ENCODE measurements at regions not wholly inside any gene's neighbourhood (a gene's known extent, or its start where the extent isn't known, plus 50 kb on each side); places are given as distances from the start of the nearest gene placed in this dataset.

DNA sequence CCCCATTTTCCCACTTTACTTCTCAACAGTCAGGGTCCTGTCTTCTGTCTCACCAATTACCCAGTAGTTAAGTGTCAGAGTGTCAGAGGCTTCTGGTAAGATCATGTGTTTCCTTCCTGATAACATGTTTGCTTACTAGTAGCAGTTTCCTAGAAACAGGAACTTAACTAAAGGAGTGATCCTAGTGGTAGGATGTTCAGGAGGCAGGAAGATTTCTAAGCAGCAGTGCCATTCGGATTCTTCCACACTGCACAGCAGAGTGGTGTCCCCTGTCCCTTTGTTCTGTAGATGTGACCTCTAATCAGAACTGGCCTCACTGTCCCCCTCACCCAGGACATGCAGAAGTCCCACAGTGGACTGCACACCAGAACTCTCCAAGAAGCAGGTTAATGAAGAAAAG lies 221.8 kb upstream of the OSR1 start:
- no peak for DNase-seq

DNA sequence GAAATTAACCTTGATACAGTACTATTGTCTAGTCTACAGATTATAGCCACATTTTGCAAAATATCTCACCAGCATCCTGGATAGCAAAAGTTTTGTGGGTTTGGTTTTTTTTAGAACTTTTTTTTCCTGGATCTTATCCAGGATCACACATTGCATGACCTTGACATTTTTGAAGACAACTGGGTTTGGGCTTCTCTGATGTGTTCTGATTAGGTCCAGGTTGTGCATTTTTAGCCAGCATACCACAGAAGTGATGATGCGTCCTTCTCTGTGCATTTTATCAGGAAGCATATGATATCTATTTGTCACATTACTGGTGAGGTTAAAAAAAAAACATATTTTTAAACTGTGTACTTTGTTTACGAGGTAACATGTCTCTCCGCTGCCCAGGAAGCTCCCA lies 221.0 kb upstream of the OSR1 start:
- DNase-seq: no peak

- DNase-seq: no peak
Measured at GRCh38 chr2:19577723-19578122, 219.3 kb upstream of the OSR1 start.

- no peak for DNase-seq
Measured at GRCh38 chr2:19576411-19576810, 218.0 kb upstream of the OSR1 start.

DNA sequence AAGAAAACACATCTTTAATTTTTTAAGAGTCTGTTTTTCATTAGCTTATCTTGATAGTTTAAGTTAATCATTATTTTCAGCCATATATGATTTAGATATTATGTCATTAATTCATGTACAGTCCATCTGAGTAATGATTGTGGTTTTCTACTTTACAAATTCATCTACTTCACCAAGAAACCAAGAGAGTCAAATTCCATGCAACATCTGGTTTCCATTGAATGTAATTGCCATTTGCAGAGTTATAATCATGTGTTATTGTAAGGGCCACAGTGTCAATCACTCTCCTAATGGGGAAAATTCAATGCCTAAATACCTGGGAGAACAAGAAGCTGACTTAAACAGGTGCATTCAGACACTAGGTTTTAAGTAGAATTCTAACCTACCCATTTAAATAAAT lies 217.2 kb upstream of the OSR1 start:
- DNase-seq: no peak

DNA sequence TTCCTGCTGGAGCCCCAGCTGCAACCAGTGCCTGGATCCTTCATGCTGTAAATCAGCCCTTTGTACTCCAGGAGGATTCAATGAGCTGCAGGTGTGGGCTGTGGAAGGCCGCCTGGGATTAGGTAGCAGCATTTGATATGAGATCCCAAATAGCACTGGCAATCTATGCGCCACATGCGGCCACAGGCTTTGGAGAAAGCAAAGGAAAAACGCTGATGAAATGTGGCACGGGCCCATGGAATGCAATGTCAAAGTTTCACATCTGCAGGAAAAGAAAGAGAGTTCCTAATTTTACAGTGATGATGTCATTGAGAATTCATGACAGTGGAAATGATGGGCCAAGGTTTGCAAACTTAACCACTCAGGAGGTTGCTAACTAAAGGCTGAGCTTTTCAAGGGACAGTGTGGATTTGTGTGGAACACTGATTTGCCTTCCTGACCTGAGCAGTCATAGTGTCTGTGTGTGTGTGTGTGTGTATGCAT lies 216.4 kb upstream of the OSR1 start:
- no peak for DNase-seq

GRCh38 chr2:19573784-19574183 lies 215.4 kb upstream of the OSR1 start:
- DNase-seq: no peak

- DNase-seq: no peak
Measured at GRCh38 chr2:19571773-19572172, 213.3 kb upstream of the OSR1 start.

DNA sequence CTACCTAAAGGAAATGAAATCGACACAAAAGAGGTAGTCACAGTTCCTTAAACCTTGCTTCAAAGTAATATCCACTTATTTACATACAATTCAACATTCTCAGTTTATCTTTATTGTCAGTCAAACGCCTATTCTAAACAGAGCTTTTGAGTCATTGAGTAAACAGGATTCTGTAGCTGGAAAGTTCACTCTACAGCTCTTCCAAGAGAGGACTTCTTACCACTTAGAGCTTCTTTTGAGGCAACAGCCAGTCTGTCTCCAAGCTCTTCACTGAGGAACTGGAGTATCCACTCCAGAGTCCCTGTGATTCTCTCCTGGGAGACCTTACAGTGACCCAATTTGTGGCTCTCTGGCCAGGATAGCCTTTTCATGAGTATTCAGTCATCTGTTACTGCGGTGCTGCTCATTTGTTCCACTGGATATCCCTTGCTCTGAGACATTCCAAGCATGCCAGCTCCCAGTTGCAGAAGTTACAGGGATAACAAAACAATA lies 210.9 kb upstream of the OSR1 start:
- DNase-seq: no peak

DNA sequence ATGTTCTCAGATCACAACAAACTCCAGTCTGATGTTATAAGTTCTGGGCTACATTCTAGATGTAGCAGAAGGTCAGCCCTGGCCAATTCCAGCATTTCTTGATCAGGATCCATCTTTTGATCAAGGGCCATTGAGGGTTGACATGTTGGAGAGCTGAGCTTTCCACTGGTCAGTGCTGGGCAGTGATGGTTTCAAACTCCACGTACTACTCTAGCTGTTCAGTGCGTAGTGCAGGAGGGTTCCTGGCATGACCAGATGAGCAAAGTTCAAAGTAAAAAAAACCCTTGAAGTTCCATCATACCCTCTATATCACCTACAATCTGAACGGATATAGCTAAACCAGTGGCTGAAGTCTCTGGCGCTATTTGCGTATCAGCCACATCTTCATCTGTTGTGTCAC lies 210.4 kb upstream of the OSR1 start:
- DNase-seq: no peak

- DNase-seq: no peak
Measured at GRCh38 chr2:19560785-19561184, 202.4 kb upstream of the OSR1 start.

DNA sequence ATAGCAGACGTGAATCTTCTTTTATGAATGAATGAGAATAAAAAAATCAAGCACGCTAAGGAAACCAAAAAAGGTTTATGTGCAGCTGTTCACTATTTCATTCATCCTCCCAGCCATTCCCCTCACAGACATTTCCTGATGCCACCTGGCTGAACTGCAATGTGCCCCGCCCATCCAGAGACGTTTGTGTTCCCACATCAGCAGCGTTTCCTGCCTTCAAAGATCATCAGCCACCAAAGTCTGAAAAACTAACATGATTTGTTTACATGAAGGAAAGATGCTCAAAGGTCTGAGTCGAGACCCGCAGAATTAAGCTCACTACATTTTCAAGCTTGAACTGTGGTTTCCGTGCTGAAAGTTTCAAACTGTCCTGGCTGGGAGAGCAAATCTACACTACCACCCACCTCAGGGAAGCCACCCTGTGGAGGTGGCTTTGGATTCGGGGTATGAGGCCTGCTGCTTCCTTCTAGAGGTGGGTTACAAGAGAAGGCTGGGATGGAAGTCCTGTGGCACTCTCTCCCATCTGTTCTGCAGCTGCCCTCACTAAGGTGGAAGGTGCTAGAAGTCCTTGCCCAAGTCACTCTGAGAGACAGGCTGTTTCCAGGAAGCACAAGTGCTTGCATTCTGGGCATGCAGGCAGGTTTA lies 201.3 kb upstream of the OSR1 start:
- peak; percentile 29 for DNase-seq

DNA sequence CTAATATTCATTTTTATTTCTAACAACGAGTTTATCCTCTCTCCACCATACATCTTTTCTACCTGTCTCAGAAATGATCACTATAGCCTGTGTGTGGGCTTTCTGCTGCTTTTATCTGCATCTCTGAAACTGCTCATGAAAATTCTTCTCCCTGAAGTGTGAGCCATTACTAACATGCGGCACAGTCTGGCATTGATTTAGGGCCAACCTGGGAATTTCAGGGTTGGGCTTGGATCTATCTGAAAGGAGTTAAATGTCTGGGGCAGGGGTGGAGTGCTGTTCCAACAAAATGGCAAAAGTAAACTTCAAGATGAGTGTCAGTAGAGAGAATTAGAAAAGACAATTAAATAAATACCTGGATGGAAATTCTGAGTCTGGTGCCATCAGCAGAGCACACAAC lies 198.2 kb upstream of the OSR1 start:
- DNase-seq: no peak

DNA sequence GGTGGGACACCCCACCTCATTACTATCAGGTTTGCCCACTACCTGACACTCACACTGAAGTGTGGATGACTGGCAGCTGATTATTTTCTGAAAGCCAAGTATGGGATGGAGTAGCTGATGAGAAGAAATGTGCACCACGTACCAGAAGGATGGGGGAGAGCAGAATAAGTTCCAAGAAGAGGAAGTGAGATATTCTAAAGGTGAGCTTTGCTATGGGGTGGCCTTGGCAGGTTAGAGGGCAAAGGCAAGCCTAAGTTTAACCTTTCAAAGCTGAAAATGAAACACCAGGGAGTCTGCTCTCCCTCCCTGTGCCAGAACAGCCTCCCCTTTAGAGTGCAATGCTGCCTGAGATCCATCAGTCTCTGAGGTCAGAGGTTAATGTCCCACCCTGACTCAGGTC lies 196.1 kb upstream of the OSR1 start:
- no peak for DNase-seq

GRCh38 chr2:19552270-19552669 lies 193.8 kb upstream of the OSR1 start:
- no peak for DNase-seq

GRCh38 chr2:19550750-19551149 lies 192.3 kb upstream of the OSR1 start:
- DNase-seq: no peak

- DNase-seq: no peak
Measured at GRCh38 chr2:19549821-19550220, 191.4 kb upstream of the OSR1 start.

DNA sequence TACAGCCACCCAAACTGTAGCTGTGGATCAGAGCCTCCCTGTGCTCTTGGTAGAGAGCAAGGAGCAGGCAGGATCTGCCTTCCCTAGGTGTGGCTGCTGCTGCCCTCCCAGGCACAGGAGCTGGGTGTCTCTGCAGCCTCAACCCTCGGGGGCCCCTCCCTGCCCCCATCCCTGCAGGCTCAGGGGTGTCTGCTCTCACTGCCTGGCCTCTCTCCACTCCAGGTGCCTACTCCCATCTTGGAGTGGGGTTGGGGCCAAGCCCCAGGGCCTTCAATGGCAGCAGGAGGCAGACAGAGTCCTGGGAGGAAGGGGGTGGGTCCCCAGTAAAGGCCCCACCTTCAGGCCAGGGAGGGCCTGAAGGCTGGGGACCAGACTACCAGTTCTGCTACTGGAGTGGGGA lies 189.7 kb upstream of the OSR1 start:
- no peak for DNase-seq

DNA sequence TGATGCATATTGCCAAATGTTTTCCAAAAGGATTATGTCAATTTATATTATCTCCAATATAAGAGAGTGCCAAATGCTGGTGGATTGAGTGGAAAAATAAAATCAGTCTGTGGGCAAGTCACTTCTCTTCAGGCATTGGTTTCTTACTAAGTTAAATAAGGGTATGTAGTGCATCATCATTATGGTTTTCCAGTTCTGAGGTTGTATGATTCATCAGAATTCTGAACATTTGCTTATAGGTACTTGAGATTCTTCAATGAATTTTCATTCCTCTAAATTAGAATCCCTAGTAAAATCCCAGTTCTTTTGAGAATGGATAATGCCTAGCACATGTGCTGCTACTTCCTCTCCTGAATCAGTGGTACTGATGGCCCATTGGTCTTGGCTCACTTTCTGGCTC lies 188.9 kb upstream of the OSR1 start:
- DNase-seq: no peak

DNA sequence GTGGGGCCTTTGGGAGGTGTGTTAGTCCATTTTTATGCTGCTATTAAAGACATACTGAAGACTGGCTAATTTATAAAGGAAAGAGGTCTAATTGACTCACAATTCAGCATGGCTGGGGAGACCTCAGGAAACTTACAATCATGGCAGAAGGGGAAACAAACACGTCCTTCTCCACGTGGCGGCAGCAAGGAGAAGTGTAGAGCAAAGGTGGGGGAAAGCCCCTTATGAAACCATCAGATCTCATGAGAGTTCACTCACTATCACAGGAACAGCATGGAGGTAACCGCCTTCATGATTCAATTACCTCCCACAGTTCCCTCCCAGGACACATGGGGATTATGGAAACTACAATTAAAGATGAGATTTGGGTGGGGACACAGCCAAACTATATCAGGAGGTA lies 187.1 kb upstream of the OSR1 start:
- no peak for DNase-seq

DNA sequence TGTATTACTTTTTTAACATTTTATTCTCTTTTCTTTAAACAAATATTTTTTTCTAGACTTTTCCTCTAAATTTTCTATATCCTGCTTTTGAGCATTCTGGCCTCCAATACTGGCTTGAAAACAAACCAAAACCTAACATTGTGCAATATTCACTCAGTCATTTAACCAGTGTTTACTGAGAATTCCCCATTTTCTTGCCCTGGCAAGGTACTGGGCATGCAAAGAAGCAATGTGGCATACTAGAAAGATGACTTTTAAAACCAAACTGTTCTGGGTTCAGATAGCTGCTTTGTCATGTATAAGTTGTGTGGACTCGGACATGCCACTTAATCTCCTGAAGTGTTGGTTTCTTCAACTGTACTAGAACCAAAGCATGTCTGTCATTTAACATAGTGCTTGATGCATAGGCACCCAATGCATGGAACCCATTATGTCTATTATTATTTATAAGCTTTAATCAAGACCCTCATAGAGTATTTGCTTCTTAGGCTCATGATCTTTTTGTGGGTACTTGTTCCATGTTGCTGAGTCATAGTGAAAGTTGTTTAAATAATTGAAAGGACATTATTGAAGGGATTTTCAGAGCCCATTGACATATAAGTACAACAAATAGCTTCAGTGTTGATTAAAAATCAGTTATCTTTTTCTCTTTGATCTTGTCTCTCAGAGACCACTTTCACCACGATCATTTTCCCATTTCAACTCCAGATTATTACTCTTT lies 185.4 kb upstream of the OSR1 start:
- DNase-seq: no peak

- no peak for DNase-seq
Measured at GRCh38 chr2:19542796-19543662, 184.6 kb upstream of the OSR1 start.

- no peak for DNase-seq
Measured at GRCh38 chr2:19541884-19542283, 183.5 kb upstream of the OSR1 start.
